ENCODE measurements at regions not wholly inside any gene's neighbourhood (a gene's known extent, or its start where the extent isn't known, plus 50 kb on each side); places are given as distances from the start of the nearest gene placed in this dataset.
"Not testable (repeated sequence)": the region's sequence is repeated elsewhere in the genome, so short reads cannot be mapped to it uniquely, and the experiment has no call there.

- ChIA-PET CTCF (interaction anchor here (0.6 to 1.2 kb wide), 3 partner anchors 8 to 271 kb away, joined by 3 to 6 read pairs (median 5); no protein-coding TSS in a partner anchor), POLR2A (no interaction called here)
These were observed 1393.1 kb downstream of the EFNA5 start for GRCh38 chr5:106277540-106278096.

GRCh38 chr5:106269252-106269843 lies 1401.4 kb downstream of the EFNA5 start:
- no peak overlapping the region for H3K4me3 ChIP-seq (ENCODE audit: low read depth, low read length)
- H3K9me3 ChIP-seq (ENCODE audit: control insufficient read depth, insufficient read depth, low read length) = 0 out of 2 replicates have a peak, but pooled peaks cover 2% of the 10 kb centered on the region
- ChIA-PET POLR2A (no interaction called here), CTCF (interaction anchor here (0.5 to 2.3 kb wide), 62 partner anchors 8 to 1536 kb away, joined by 3 to 11 read pairs (median 4); no protein-coding TSS in a partner anchor)
- TF ChIP-seq CTCF (IDR thresholded peaks at IDR 0.05; ENCODE audit: low read depth, low read length) = peak; percentile 75
- H3K27me3 ChIP-seq (ENCODE audit: control insufficient read depth, insufficient read depth, low read length) = no peaks in the 10 kb centered on the region
- H3K27ac ChIP-seq (ENCODE audit: low read depth, low read length) = no peak overlapping the region
- no peak for DNase-seq (ENCODE audit: low read depth, low spot score)

More at GRCh38 chr5:106277540-106278096, 1393.1 kb downstream of the EFNA5 start:
- H3K4me3 ChIP-seq (ENCODE audit: low read depth, low read length) = no peak overlapping the region
- H3K27me3 ChIP-seq (ENCODE audit: control insufficient read depth, insufficient read depth, low read length) = no peaks in the 10 kb centered on the region
- H3K27ac ChIP-seq (ENCODE audit: low read depth, low read length) = no peak overlapping the region
- DNase-seq (ENCODE audit: low read depth, low spot score) = no peak
- H3K9me3 ChIP-seq (ENCODE audit: control insufficient read depth, insufficient read depth, low read length) = 0 out of 2 replicates have a peak, but pooled peaks cover 2% of the 10 kb centered on the region
- TF ChIP-seq CTCF (IDR thresholded peaks at IDR 0.05; ENCODE audit: low read depth, low read length) = no peak

- no peak for DNase-seq (ENCODE audit: low read depth, low spot score)
- no peak for TF ChIP-seq CTCF (IDR thresholded peaks at IDR 0.05; ENCODE audit: low read depth, low read length)
- H3K4me3 ChIP-seq (ENCODE audit: low read depth, low read length) = no peak overlapping the region
- no peak overlapping the region for H3K27ac ChIP-seq (ENCODE audit: low read depth, low read length)
- no peaks in the 10 kb centered on the region for H3K27me3 ChIP-seq (ENCODE audit: control insufficient read depth, insufficient read depth, low read length)
- ChIA-PET CTCF (no interaction called here), POLR2A (no interaction called here)
- no peaks in the 10 kb centered on the region for H3K9me3 ChIP-seq (ENCODE audit: control insufficient read depth, insufficient read depth, low read length)
These were observed 1403.5 kb downstream of the EFNA5 start for GRCh38 chr5:106267256-106267655.

- DNase-seq (ENCODE audit: low read depth, low spot score) = no peak
- no peak overlapping the region for H3K4me3 ChIP-seq (ENCODE audit: low read depth, low read length)
- POLR2A ChIA-PET = no interaction called here
- TF ChIP-seq CTCF (IDR thresholded peaks at IDR 0.05; ENCODE audit: low read depth, low read length) = no peak
- no peaks in the 10 kb centered on the region for H3K27me3 ChIP-seq (ENCODE audit: control insufficient read depth, insufficient read depth, low read length)
- CTCF ChIA-PET = no interaction called here
- no peak overlapping the region for H3K27ac ChIP-seq (ENCODE audit: low read depth, low read length)
- no peaks in the 10 kb centered on the region for H3K9me3 ChIP-seq (ENCODE audit: control insufficient read depth, insufficient read depth, low read length)
These were observed 1408.3 kb downstream of the EFNA5 start for GRCh38 chr5:106262395-106262794.

GRCh38 chr5:106259431-106260090 lies 1411.2 kb downstream of the EFNA5 start:
- CTCF ChIA-PET; H3K27ac ChIP-seq (ENCODE audit: low read depth, low read length); DNase-seq (ENCODE audit: low read depth, low spot score); H3K4me3 ChIP-seq (ENCODE audit: low read depth, low read length); H3K9me3 ChIP-seq (ENCODE audit: control insufficient read depth, insufficient read depth, low read length); H3K27me3 ChIP-seq (ENCODE audit: control insufficient read depth, insufficient read depth, low read length); POLR2A ChIA-PET: not testable (repeated sequence)
